Keratinocyte (primary cell): ENCODE measurements at regions not wholly inside any gene's neighbourhood (a gene's known extent, or its start where the extent isn't known, plus 50 kb on each side); places are given as distances from the start of the nearest gene placed in this dataset.

Experiments
- DNase-seq: peaks from one replicate; pipeline ENCODE4 v3.0.0-alpha.2; 2011; ENCODE audit warnings: low read depth, missing footprints, low spot score
- FAIRE-seq: peaks from 2 replicates; lab custom pipeline; 2011; peaks lifted over from hg19 to GRCh38; lab: Jason Lieb, UNC
- H2AFZ ChIP-seq: 2 replicates; pipeline ENCODE4 v1.6.0; 2012; ENCODE audit warnings: low read length, control low read depth, inconsistent platforms; ENCODE audit not compliant: control insufficient read depth
- H3K27ac ChIP-seq: 2 replicates; pipeline ENCODE4 v1.5.1; 2011; ENCODE audit warnings: low read length; ENCODE audit not compliant: control insufficient read depth, insufficient read depth
- H3K27me3 ChIP-seq: 3 replicates; pipeline ENCODE4 v1.6.0; 2011; ENCODE audit warnings: low read length; ENCODE audit not compliant: control insufficient read depth, insufficient read depth; ENCODE audit errors: extremely low read depth
- H3K36me3 ChIP-seq, 2 experiments: 2 replicates in 1 of 2; 3 replicates in 1 of 2; pipeline ENCODE4 v1.5.1; 2011; ENCODE audit warnings: low read length in 2 of 2, mild to moderate bottlenecking in 1 of 2; ENCODE audit not compliant: control insufficient read depth in 2 of 2, insufficient read depth in 2 of 2; ENCODE audit errors: extremely low read depth in 1 of 2
- H3K4me1 ChIP-seq: 3 replicates; pipeline ENCODE4 v1.5.1; 2011; ENCODE audit warnings: low read length; ENCODE audit not compliant: control insufficient read depth, insufficient read depth; ENCODE audit errors: extremely low read depth
- H3K4me2 ChIP-seq: 3 replicates; pipeline ENCODE4 v1.6.0; 2011; ENCODE audit warnings: low read depth, low read length; ENCODE audit not compliant: control insufficient read depth, insufficient read depth; ENCODE audit errors: extremely low read depth
- H3K4me3 ChIP-seq, 3 experiments: fragments of 200-600 bp in 1 of 3; sonication (generic) in 1 of 3; 2 replicates in 2 of 3; 3 replicates in 1 of 3; pipeline ENCODE4 v1.5.1; 2011 to 2016; ENCODE audit warnings: low read length in 3 of 3, mild to moderate bottlenecking in 3 of 3, control low read depth in 2 of 3, inconsistent platforms in 1 of 3, low read depth in 1 of 3, mixed read lengths in 1 of 3, mixed run types in 1 of 3, moderate library complexity in 1 of 3; ENCODE audit not compliant: control insufficient read depth in 2 of 3, insufficient read depth in 2 of 3; ENCODE audit errors: extremely low read depth in 1 of 3
- H3K79me2 ChIP-seq: 2 replicates; pipeline ENCODE4 v1.6.0; 2012; ENCODE audit warnings: low read length; ENCODE audit not compliant: control insufficient read depth, insufficient read depth
- H3K9ac ChIP-seq: 3 replicates; pipeline ENCODE4 v1.6.0; 2011; ENCODE audit warnings: low read length; ENCODE audit not compliant: control insufficient read depth, insufficient read depth; ENCODE audit errors: extremely low read depth
- H3K9me1 ChIP-seq: 3 replicates; pipeline ENCODE4 v1.6.0; 2011; ENCODE audit warnings: low read length; ENCODE audit not compliant: control insufficient read depth, insufficient read depth; ENCODE audit errors: extremely low read depth
- H3K9me3 ChIP-seq: 2 replicates; pipeline ENCODE4 v1.5.1; 2012; ENCODE audit warnings: low read depth, low read length; ENCODE audit not compliant: control insufficient read depth
- H4K20me1 ChIP-seq: 3 replicates; pipeline ENCODE4 v1.6.0; 2011; ENCODE audit warnings: low read length; ENCODE audit not compliant: control insufficient read depth, insufficient read depth; ENCODE audit errors: extremely low read depth
- EZH2 ChIP-seq: IDR thresholded peaks from one replicate; pipeline ENCODE4 v1.6.1; 2012; ENCODE audit warnings: inconsistent platforms, mild to moderate bottlenecking, low read length, moderate library complexity
- dilution Hi-C: fragments of 300-500 bp; cut with MboI; formaldehyde crosslinking; loops from one replicate; pipeline ENCODE4 v1.7.0; 2020; ENCODE audit warnings: low sequenced_read_pairs; ENCODE audit not compliant: extremely low pct_ligation_motif_present
- TF ChIP-seq, protein P1 (sequence below), 3 experiments: IDR thresholded peaks in 1 of 3; conservative IDR thresholded peaks in 1 of 3; optimal IDR thresholded peaks in 1 of 3; 2 replicates in 2 of 3; 3 replicates in 1 of 3; pipeline versions ENCODE3 to v1.5.1; 2011; ENCODE audit warnings: low read length in 3 of 3, mild to moderate bottlenecking in 3 of 3, moderate library complexity in 2 of 3, control low read depth in 1 of 3, inconsistent platforms in 1 of 3; ENCODE audit not compliant: insufficient read depth in 2 of 3; ENCODE audit errors: extremely low read depth in 1 of 3

- Histone ChIP-seq H3K4me3 (no peak overlapping the region), H4K20me1 (no peaks in the 10 kb centered on the region), H3K9me3 (no peaks in the 10 kb centered on the region), H3K27me3 (peaks cover 7% of the 10 kb centered on the region), H3K4me2 (no peak overlapping the region), H3K9ac (no peak overlapping the region), H3K36me3 (no peaks in the 10 kb centered on the region), H3K9me1 (no peaks in the 10 kb centered on the region), H3K27ac (no peak overlapping the region), H2AFZ (no peak overlapping the region), H3K4me1 (peaks cover 13% of the 10 kb centered on the region), H3K79me2 (no peaks in the 10 kb centered on the region)
- TF ChIP-seq, protein P1, sequence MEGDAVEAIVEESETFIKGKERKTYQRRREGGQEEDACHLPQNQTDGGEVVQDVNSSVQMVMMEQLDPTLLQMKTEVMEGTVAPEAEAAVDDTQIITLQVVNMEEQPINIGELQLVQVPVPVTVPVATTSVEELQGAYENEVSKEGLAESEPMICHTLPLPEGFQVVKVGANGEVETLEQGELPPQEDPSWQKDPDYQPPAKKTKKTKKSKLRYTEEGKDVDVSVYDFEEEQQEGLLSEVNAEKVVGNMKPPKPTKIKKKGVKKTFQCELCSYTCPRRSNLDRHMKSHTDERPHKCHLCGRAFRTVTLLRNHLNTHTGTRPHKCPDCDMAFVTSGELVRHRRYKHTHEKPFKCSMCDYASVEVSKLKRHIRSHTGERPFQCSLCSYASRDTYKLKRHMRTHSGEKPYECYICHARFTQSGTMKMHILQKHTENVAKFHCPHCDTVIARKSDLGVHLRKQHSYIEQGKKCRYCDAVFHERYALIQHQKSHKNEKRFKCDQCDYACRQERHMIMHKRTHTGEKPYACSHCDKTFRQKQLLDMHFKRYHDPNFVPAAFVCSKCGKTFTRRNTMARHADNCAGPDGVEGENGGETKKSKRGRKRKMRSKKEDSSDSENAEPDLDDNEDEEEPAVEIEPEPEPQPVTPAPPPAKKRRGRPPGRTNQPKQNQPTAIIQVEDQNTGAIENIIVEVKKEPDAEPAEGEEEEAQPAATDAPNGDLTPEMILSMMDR (optimal IDR thresholded peaks at IDR 0.05 in 1 of 3, IDR thresholded peaks at IDR 0.05 in 1 of 3, conservative IDR thresholded peaks at IDR 0.05 in 1 of 3; ENCODE audit: extremely low read depth in 1 of 3, insufficient read depth in 2 of 3, low read length in 3 of 3), result no peak
- TF ChIP-seq EZH2, result no peak
- DNase-seq (no peak), FAIRE-seq (no peak)
- dilution Hi-C loops, result no loop called here
These were observed 102.9 kb upstream of the ALK start for GRCh38 chr2:30024281-30024680.

GRCh38 chr2:30026091-30027055, 105.0 kb upstream of the ALK start:
- Histone ChIP-seq H3K9me3 (no peaks in the 10 kb centered on the region), H3K4me1 (peaks cover 13% of the 10 kb centered on the region), H2AFZ (peak overlapping the region; percentile 19), H3K4me3 (peak overlapping the region in 1 of 3 experiments; percentile 29), H3K4me2 (peak overlapping the region; percentile 67), H3K36me3 (no peaks in the 10 kb centered on the region), H4K20me1 (no peaks in the 10 kb centered on the region), H3K9ac (peak overlapping the region; percentile 22), H3K79me2 (no peaks in the 10 kb centered on the region), H3K9me1 (no peaks in the 10 kb centered on the region), H3K27me3 (peaks cover 3% of the 10 kb centered on the region), H3K27ac (no peak overlapping the region)
- peak; percentile 97 for FAIRE-seq
- DNase-seq, result peak; percentile 61
- dilution Hi-C loops, result no loop called here
- TF ChIP-seq, protein P1 (optimal IDR thresholded peaks at IDR 0.05 in 1 of 3, IDR thresholded peaks at IDR 0.05 in 1 of 3, conservative IDR thresholded peaks at IDR 0.05 in 1 of 3; ENCODE audit: extremely low read depth in 1 of 3, insufficient read depth in 2 of 3, low read length in 3 of 3), result peak; percentile 52 to 79 (median 73)
- no peak for TF ChIP-seq EZH2
